ENCODE measurements at regions not wholly inside any gene's neighbourhood (a gene's known extent, or its start where the extent isn't known, plus 50 kb on each side); places are given as distances from the start of the nearest gene placed in this dataset.
A peak's percentile ranks its signal among the peaks of the same experiment; 100 is the strongest.

- H3K4me1 ChIP-seq, result peaks cover 13% of the 10 kb centered on the region
- no peaks in the 10 kb centered on the region for H3K9me3 ChIP-seq
- in situ Hi-C loops (cut with MboI; ENCODE audit: low sequenced_read_pairs), result no loop called here
- H3K36me3 ChIP-seq (replicated peaks), result no peaks in the 10 kb centered on the region
- H3K27me3 ChIP-seq (ENCODE audit: low read depth), result no peaks in the 10 kb centered on the region
- no peak for DNase-seq (ENCODE audit: low spot score in 2 of 2)
- H3K4me3 ChIP-seq, result no peak overlapping the region
Measured at GRCh38 chr2:37458133-37458532, 113.7 kb downstream of the QPCT start.

- Histone ChIP-seq H3K36me3 (replicated peaks) (no peaks in the 10 kb centered on the region), H3K9me3 (no peaks in the 10 kb centered on the region), H3K4me3 (no peak overlapping the region), H3K4me1 (peaks cover 13% of the 10 kb centered on the region), H3K27me3 (ENCODE audit: low read depth) (no peaks in the 10 kb centered on the region)
- in situ Hi-C loops (cut with MboI; ENCODE audit: low sequenced_read_pairs), result no loop called here
- no peak for DNase-seq (ENCODE audit: low spot score in 2 of 2)
Measured at GRCh38 chr2:37459095-37459981, 114.9 kb downstream of the QPCT start.

DNA sequence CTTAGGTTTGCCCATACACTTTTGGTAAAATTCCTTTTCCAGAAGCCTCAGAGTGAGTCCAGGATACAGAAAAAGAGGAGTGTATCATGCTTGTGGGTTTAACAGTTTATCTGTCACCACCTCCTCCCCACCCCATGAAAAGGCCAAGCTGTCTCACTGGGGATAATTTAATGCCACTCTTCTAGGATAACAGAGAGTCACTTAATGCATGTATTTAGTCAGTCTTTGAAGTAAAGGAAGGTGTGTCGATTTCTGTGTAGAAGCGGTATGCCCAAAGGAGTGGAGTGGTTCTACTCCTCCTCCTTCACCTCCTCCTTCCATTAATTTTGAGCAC lies 116.4 kb downstream of the QPCT start:
- peaks cover 7% of the 10 kb centered on the region for H3K4me1 ChIP-seq
- in situ Hi-C loops (cut with MboI; ENCODE audit: low sequenced_read_pairs), result no loop called here
- no peak for DNase-seq (ENCODE audit: low spot score in 2 of 2)
- no peaks in the 10 kb centered on the region for H3K36me3 ChIP-seq (replicated peaks)
- H3K9me3 ChIP-seq, result no peaks in the 10 kb centered on the region
- H3K27me3 ChIP-seq (ENCODE audit: low read depth), result no peaks in the 10 kb centered on the region
- no peak overlapping the region for H3K4me3 ChIP-seq

DNA sequence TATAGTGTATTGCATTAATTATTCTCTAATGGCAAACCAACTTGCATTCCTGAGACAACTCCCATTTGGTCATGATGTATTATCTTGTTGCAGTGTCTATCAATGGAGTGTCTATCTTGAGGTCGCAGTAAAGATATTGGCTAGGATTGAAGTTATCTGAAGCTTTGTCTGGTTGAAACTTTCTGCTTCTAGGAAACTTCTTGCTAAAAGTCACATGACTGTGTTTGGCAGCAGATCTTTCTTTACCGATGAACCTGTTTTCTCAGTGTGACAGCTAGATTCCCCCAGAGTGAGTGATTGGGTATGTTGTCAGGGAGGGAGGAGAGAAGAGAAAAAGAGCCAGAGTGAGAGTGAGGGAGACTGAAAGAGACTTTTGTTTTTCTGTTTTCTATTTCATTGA lies 119.6 kb downstream of the QPCT start:
- H3K4me1 ChIP-seq, result no peaks in the 10 kb centered on the region
- H3K9me3 ChIP-seq, result no peaks in the 10 kb centered on the region
- 0 out of 2 replicates have a peak, but pooled peaks cover 3% of the 10 kb centered on the region for H3K27me3 ChIP-seq (ENCODE audit: low read depth)
- H3K4me3 ChIP-seq, result no peak overlapping the region
- in situ Hi-C loops (cut with MboI; ENCODE audit: low sequenced_read_pairs), result no loop called here
- DNase-seq (ENCODE audit: low spot score in 2 of 2), result no peak
- no peaks in the 10 kb centered on the region for H3K36me3 ChIP-seq (replicated peaks)

- H3K4me3 ChIP-seq, result no peak overlapping the region
- DNase-seq (ENCODE audit: low spot score in 2 of 2), result no peak
- in situ Hi-C loops (cut with MboI; ENCODE audit: low sequenced_read_pairs), result no loop called here
- H3K4me1 ChIP-seq, result peaks cover 6% of the 10 kb centered on the region
- 0 out of 2 replicates have a peak, but pooled peaks cover 3% of the 10 kb centered on the region for H3K27me3 ChIP-seq (ENCODE audit: low read depth)
- H3K36me3 ChIP-seq (replicated peaks), result no peaks in the 10 kb centered on the region
- no peaks in the 10 kb centered on the region for H3K9me3 ChIP-seq
Measured at GRCh38 chr2:37466533-37467222, 122.2 kb downstream of the QPCT start.

- no peak overlapping the region for H3K4me3 ChIP-seq
- 0 out of 2 replicates have a peak, but pooled peaks cover 3% of the 10 kb centered on the region for H3K27me3 ChIP-seq (ENCODE audit: low read depth)
- no peaks in the 10 kb centered on the region for H3K36me3 ChIP-seq (replicated peaks)
- H3K9me3 ChIP-seq, result no peaks in the 10 kb centered on the region
- in situ Hi-C loops (cut with MboI; ENCODE audit: low sequenced_read_pairs), result no loop called here
- no peak for DNase-seq (ENCODE audit: low spot score in 2 of 2)
- peaks cover 6% of the 10 kb centered on the region for H3K4me1 ChIP-seq
Measured at GRCh38 chr2:37468170-37468569, 123.7 kb downstream of the QPCT start.

- in situ Hi-C loops (cut with MboI; ENCODE audit: low sequenced_read_pairs), result no loop called here
- H3K9me3 ChIP-seq, result no peaks in the 10 kb centered on the region
- 0 out of 2 replicates have a peak, but pooled peaks cover 3% of the 10 kb centered on the region for H3K27me3 ChIP-seq (ENCODE audit: low read depth)
- H3K4me3 ChIP-seq, result no peak overlapping the region
- H3K36me3 ChIP-seq (replicated peaks), result no peaks in the 10 kb centered on the region
- no peak for DNase-seq (ENCODE audit: low spot score in 2 of 2)
- H3K4me1 ChIP-seq, result peaks cover 6% of the 10 kb centered on the region
Measured at GRCh38 chr2:37469126-37469525, 124.7 kb downstream of the QPCT start.

GRCh38 chr2:37471104-37471503 lies 126.7 kb downstream of the QPCT start:
- Histone ChIP-seq H3K27me3 (ENCODE audit: low read depth) (0 out of 2 replicates have a peak, but pooled peaks cover 3% of the 10 kb centered on the region), H3K4me1 (peaks cover 10% of the 10 kb centered on the region), H3K9me3 (no peaks in the 10 kb centered on the region), H3K36me3 (replicated peaks) (no peaks in the 10 kb centered on the region), H3K4me3 (no peak overlapping the region)
- in situ Hi-C loops (cut with MboI; ENCODE audit: low sequenced_read_pairs), result no loop called here
- no peak for DNase-seq (ENCODE audit: low spot score in 2 of 2)

DNA sequence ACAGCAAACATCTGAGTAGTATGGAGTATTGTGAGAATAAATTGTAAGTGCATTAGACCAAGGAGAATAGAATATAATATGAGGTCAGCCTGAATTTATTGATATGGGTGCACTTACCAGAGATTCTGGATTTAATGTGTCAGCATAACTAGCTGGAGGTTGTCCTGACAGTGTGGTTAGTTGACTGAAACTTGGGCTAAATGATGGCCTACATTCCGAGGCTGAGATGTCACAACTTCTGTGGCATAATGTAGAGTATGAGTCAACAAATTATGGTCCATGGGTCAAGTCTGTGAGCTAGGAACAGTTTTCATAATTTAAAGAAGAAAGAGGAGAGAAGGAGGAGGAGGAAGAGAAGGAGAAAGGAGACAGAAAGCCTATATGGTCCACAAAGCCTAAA lies 127.6 kb downstream of the QPCT start:
- H3K4me3 ChIP-seq, result no peak overlapping the region
- no peaks in the 10 kb centered on the region for H3K36me3 ChIP-seq (replicated peaks)
- in situ Hi-C loops (cut with MboI; ENCODE audit: low sequenced_read_pairs), result no loop called here
- H3K9me3 ChIP-seq, result no peaks in the 10 kb centered on the region
- 0 out of 2 replicates have a peak, but pooled peaks cover 3% of the 10 kb centered on the region for H3K27me3 ChIP-seq (ENCODE audit: low read depth)
- DNase-seq (ENCODE audit: low spot score in 2 of 2), result no peak
- H3K4me1 ChIP-seq, result peaks cover 19% of the 10 kb centered on the region

- no peak overlapping the region for H3K4me3 ChIP-seq
- in situ Hi-C loops (cut with MboI; ENCODE audit: low sequenced_read_pairs), result no loop called here
- peaks cover 26% of the 10 kb centered on the region for H3K4me1 ChIP-seq
- no peaks in the 10 kb centered on the region for H3K36me3 ChIP-seq (replicated peaks)
- H3K27me3 ChIP-seq (ENCODE audit: low read depth), result 0 out of 2 replicates have a peak, but pooled peaks cover 3% of the 10 kb centered on the region
- no peak for DNase-seq (ENCODE audit: low spot score in 2 of 2)
- no peaks in the 10 kb centered on the region for H3K9me3 ChIP-seq
Measured at GRCh38 chr2:37472959-37473358, 128.5 kb downstream of the QPCT start.

DNA sequence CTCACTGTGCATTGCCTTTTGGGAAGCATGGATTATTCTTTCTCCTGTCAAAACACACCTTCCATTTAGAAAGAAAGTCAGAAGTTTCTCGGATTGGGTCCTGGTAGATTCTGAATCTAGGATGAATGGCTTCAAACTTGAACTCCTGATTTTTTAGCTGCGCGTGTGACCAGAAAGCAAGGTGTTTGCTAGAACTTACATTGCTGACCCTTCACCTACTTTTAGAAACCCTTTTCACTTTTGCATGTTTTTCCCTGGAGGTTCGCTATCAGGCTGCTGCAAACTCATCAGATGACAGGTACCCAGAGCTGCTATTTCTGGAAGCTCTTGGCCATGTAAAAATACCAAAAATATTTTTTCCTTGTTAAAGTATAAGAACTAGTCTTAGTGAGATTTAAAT lies 132.0 kb downstream of the QPCT start:
- Histone ChIP-seq H3K4me3 (no peak overlapping the region), H3K9me3 (no peaks in the 10 kb centered on the region), H3K27me3 (ENCODE audit: low read depth) (no peaks in the 10 kb centered on the region), H3K4me1 (peaks cover 26% of the 10 kb centered on the region), H3K36me3 (replicated peaks) (no peaks in the 10 kb centered on the region)
- in situ Hi-C loops (cut with MboI; ENCODE audit: low sequenced_read_pairs), result no loop called here
- DNase-seq (ENCODE audit: low spot score in 2 of 2), result no peak

- H3K4me1 ChIP-seq, result peaks cover 26% of the 10 kb centered on the region
- H3K36me3 ChIP-seq (replicated peaks), result no peaks in the 10 kb centered on the region
- H3K9me3 ChIP-seq, result peaks cover 5% of the 10 kb centered on the region; the same call in 1 of the 2 replicates
- in situ Hi-C loops (cut with MboI; ENCODE audit: low sequenced_read_pairs), result no loop called here
- H3K27me3 ChIP-seq (ENCODE audit: low read depth), result no peaks in the 10 kb centered on the region
- DNase-seq (ENCODE audit: low spot score in 2 of 2), result peak; percentile 41 to 99
- H3K4me3 ChIP-seq, result no peak overlapping the region
Measured at GRCh38 chr2:37477921-37478320, 133.5 kb downstream of the QPCT start.

GRCh38 chr2:37481244-37481643 lies 136.8 kb downstream of the QPCT start:
- Histone ChIP-seq H3K9me3 (peaks cover 5% of the 10 kb centered on the region; the same call in 1 of the 2 replicates), H3K4me1 (peaks cover 21% of the 10 kb centered on the region), H3K36me3 (replicated peaks) (no peaks in the 10 kb centered on the region), H3K27me3 (ENCODE audit: low read depth) (no peaks in the 10 kb centered on the region), H3K4me3 (no peak overlapping the region)
- DNase-seq (ENCODE audit: low spot score in 2 of 2), result no peak
- in situ Hi-C loops (cut with MboI; ENCODE audit: low sequenced_read_pairs), result no loop called here

- H3K27me3 ChIP-seq (ENCODE audit: low read depth), result no peaks in the 10 kb centered on the region
- H3K9me3 ChIP-seq, result peaks cover 10% of the 10 kb centered on the region
- H3K36me3 ChIP-seq (replicated peaks), result no peaks in the 10 kb centered on the region
- H3K4me3 ChIP-seq, result no peak overlapping the region
- no peaks in the 10 kb centered on the region for H3K4me1 ChIP-seq
- DNase-seq (ENCODE audit: low spot score in 2 of 2), result no peak
- in situ Hi-C loops (cut with MboI; ENCODE audit: low sequenced_read_pairs), result no loop called here
Measured at GRCh38 chr2:37489041-37489456, 144.6 kb downstream of the QPCT start.

Data from HAP-1 (cell line).